Posterior vena cava (tissue), 2 donors: ENCODE measurements at regions not wholly inside any gene's neighbourhood (a gene's known extent, or its start where the extent isn't known, plus 50 kb on each side); places are given as distances from the start of the nearest gene placed in this dataset.
"Not testable (repeated sequence)": the region's sequence is repeated elsewhere in the genome, so short reads cannot be mapped to it uniquely, and the experiment has no call there.

Source experiments
- DNase-seq: peaks from one replicate; pipeline ENCODE4 v3.0.0-alpha.2; 2020; ENCODE audit warnings: low spot score
- intact Hi-C, 2 donors: fragments of 100-400 bp; cut with DNase I; formaldehyde crosslinking; loops; one replicate each; pipeline versions ENCODE4 v1.14.1 to v1.14.2; 2022 to 2023
- donor health status: DM: yes; HTN: yes; CAD: no.
- donor health status: DM: yes; HTN: yes; CAD: no.

GRCh38 chr16:19980632-19981265 is 92.9 kb downstream of the GPR139 start:
- intact Hi-C loops, result loop anchor here in 1 of 2 donors (10.0 kb wide), 1 partner anchor 304 kb away; no protein-coding TSS in a partner anchor
- DNase-seq, result no peak

DNA sequence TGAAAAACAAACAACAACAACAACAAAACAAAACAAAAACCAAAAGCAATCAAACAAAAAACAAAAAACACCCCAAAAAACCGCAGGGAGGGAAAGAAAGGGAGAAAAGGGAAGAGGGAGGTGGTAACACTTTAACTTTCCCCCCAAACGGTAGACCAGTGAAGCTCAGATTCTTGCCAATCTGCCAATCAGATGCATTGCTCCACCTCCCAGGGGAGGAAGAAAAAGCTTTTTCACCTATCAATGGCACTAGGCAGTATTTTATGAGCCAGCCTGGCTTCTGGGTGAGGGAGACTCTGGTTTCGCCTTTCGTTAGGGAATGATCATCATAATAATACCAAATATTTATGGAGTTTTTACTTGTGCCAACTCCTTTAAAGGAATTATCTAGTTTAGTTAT is 94.1 kb downstream of the GPR139 start:
- intact Hi-C loops, result loop anchor here in 1 of 2 donors (10.0 kb wide), 1 partner anchor 305 kb away; no protein-coding TSS in a partner anchor
- no peak for DNase-seq

DNA sequence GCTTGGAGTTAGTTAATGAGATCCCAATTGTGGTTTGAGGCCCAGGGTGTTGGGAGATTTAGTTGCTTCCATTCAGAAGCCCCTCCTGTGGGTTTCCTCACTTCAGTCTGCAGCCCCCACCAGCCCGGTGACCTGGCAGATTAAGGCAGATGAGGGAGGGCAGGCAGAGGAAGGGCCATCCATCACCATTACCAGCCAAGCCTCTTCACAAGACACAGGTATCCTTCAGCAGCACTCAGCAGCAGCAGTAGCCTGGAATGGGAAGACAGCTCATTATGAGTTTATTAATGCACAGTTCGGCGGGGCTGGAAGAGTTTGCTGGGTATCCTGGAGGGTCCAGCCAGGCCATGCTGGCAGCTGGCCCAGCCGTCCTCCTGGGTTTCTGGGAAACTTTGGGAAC is 90.0 kb upstream of the GPRC5B start:
- intact Hi-C loops, result no loop called here
- DNase-seq, result no peak

- intact Hi-C loops, result no loop called here
- no peak for DNase-seq
Observed at GRCh38 chr16:19972111-19972510, 87.5 kb upstream of the GPRC5B start.

- no peak for DNase-seq
- intact Hi-C loops, result no loop called here
Observed at GRCh38 chr16:19968891-19969683, 84.4 kb upstream of the GPRC5B start.

DNA sequence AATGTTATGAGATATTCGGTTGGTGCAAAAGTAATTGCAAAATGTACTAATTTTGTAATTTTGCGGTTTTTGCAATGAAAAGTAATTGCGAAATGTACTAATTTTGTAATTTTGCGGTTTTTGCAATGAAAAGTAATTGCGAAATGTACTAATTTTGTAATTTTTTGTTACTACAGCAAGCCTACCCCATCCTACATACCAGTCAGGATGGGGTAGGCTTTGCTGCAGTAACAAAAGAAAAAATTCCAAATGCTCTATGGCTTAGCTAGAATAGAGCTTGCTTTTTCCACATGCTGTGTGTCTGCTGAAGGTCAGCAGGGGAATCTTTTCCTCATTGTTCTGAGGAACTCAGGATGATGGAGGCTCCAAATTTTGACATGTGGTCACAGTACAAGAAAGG is 83.3 kb upstream of the GPRC5B start:
- intact Hi-C loops, result no loop called here
- DNase-seq, result no peak

- intact Hi-C loops, result no loop called here
- DNase-seq, result no peak
Observed at GRCh38 chr16:19967561-19967960, 82.9 kb upstream of the GPRC5B start.

GRCh38 chr16:19963301-19963700 is 78.7 kb upstream of the GPRC5B start:
- intact Hi-C loops, result no loop called here
- peak; percentile 80 for DNase-seq

DNA sequence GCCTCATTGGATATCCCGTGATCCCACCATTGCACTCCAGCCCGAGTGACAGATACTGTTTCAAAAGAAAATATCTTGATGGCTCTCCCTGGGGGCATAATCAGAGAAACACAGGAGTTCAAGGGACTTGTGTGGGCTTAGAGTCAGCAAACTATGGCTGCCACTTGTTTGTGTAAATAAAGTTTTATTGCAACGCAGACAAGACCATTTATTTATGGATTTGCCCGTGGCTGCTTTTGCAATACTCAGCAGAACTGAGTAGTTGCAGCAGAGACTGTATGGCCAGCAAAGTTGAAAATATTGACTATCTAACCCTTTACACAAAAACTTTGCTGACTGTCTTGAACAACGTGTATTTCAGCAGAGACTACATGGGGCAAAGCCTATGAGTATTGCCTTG is 75.5 kb upstream of the GPRC5B start:
- intact Hi-C loops, result no loop called here
- DNase-seq, result no peak

GRCh38 chr16:19959736-19960135 is 75.1 kb upstream of the GPRC5B start:
- no peak for DNase-seq
- intact Hi-C loops, result no loop called here

DNA sequence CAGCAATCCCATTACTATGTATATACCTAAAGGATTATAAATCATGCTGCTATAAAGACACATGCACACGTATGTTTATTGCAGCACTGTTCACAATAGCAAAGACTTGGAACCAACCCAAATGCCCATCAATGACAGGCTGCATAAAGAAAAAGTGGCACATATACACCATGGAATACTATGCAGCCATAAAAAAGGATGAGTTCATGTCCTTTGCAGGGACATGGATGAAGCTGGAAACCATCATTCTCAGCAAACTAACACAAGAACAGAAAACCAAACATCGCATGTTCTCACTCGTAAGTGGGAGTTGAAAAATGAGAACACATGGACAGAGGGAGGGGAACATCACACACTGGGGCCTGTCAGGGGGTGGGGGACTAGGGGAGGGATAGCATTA is 71.2 kb upstream of the GPRC5B start:
- intact Hi-C loops, DNase-seq: not testable (repeated sequence)

GRCh38 chr16:19955084-19955483 is 70.4 kb upstream of the GPRC5B start:
- DNase-seq, intact Hi-C loops: not testable (repeated sequence)

- intact Hi-C loops, result no loop called here
- DNase-seq, result no peak
Observed at GRCh38 chr16:19948186-19949104, 63.8 kb upstream of the GPRC5B start.

- DNase-seq, result no peak
- intact Hi-C loops, result no loop called here
Observed at GRCh38 chr16:19945934-19946333, 61.3 kb upstream of the GPRC5B start.

DNA sequence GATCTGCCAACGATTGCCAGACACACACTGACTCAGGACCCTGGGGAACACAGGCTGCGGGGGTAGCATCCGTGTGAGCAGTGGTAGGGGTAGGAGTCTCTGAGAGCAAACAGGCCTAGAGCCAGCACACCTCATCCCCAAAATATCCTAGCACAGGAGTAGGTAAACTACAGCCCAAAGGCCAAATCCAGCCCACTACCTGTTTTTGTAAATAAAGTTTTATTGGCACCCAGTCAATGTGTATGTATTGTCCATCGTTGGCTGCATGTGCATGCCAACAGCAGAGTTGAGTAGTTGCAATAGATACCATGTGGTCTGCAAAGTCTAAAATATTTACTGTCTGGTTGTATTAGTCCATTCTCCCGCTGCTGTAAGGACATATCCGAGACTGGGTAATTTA is 55.5 kb upstream of the GPRC5B start:
- no peak for DNase-seq
- intact Hi-C loops, result no loop called here

GRCh38 chr16:19939553-19939952 is 54.9 kb upstream of the GPRC5B start:
- intact Hi-C loops, result no loop called here
- no peak for DNase-seq

GRCh38 chr16:19938536-19938935 is 53.9 kb upstream of the GPRC5B start:
- intact Hi-C loops, result no loop called here
- no peak for DNase-seq

DNA sequence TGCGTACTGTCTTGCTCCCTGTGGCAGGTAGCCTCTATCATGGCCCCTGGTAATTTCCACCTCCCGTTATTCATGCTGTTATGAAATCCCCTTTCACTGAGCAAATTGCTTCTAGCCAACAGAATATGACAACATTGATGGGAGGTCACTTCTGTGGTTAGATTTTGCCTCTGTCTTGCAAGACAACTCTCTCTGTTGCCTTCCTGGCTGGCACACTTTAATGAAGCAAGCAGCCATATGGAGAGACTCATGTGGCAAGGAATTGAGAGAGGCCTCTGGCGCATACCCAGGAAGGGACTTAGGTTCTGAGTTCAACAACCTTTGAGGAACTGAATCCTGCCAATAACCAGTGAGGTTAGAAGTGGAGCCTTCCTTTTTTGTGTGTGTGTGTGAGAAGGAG is 51.8 kb upstream of the GPRC5B start:
- DNase-seq, result no peak
- intact Hi-C loops, result no loop called here

DNA sequence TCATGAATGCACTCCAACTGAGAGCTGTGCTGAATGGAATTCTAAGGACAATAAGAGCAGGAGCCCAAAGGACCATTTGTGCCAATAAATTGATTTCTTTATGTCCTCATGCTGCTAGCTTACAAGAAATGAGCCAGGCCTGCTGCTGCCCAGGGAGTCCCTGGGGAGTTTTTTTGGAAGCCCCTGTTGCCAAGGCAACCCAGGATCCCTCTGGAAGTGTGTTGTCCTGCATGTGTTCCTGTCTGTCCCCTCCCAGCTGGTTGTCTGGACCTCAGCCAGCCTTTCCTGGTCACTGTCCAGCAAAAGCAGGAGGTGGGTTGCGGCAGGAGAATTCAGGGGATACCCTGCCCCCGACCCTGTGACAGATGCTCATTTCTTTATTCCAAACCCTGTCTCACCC is 51.0 kb upstream of the GPRC5B start:
- intact Hi-C loops, result no loop called here
- DNase-seq, result no peak
